Endothelial cell of hepatic sinusoid (primary cell): ENCODE measurements at regions not wholly inside any gene's neighbourhood (a gene's known extent, or its start where the extent isn't known, plus 50 kb on each side); places are given as distances from the start of the nearest gene placed in this dataset.
"Not testable (repeated sequence)": the region's sequence is repeated elsewhere in the genome, so short reads cannot be mapped to it uniquely, and the experiment has no call there.

Source experiments
- in situ Hi-C: cut with HindIII; loops from 2 replicates; pipeline ENCODE4 v1.10.0; 2017; ENCODE audit warnings: low sequenced_read_pairs

GRCh38 chr6:105853979-105854378 lies 232.2 kb upstream of the PRDM1 start:
- in situ Hi-C loops, result not testable (repeated sequence)

GRCh38 chr6:105851606-105852005 lies 234.5 kb upstream of the PRDM1 start:
- in situ Hi-C loops, result no loop called here

DNA sequence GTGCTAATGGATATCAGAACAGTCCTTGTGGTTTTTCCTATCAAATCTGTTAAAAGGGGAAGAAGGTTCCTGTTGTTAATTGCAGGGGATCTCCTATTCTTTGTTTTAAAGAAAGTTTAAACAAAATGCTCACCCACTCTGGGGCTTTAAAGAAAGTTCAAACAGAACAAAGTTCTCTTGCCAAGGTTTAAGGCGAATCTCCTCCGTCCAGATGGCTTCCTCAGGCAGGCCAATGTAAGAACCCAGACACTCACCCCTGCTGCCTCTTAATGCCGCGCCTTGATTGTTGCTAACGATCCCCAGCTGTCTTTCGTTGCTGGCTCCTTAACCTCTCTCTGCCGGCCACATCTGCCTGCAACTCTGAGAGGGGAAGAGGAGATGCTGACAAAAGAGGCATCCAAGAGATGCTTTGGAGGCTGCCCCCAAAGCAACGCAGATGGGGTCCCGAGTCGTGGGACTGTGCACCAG lies 235.0 kb upstream of the PRDM1 start:
- in situ Hi-C loops, result no loop called here

- in situ Hi-C loops, result no loop called here
Observed at GRCh38 chr6:105850261-105851112, 235.6 kb upstream of the PRDM1 start.

- in situ Hi-C loops, result no loop called here
Observed at GRCh38 chr6:105849746-105850145, 236.4 kb upstream of the PRDM1 start.

DNA sequence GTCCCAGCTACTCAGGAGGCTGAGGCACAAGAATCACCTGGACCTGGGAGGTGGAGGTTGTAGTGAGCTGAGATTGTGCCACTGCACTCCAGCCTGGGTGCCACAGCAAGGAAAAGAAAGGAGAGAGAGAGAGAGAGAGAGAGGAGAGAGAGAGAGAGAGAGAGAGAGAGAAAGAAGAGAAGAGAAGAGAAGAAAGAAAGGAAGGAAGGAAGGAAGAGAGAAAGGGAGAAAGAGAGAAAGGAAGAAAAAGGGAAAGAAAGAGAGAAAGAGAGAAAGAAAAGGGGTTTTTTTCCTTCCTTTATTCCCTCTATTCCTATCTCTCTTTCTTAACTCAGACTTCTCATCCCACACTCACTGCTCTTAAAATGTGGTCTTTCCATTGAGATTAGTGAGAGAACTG lies 238.7 kb upstream of the PRDM1 start:
- in situ Hi-C loops, result no loop called here

- in situ Hi-C loops, result no loop called here
Observed at GRCh38 chr6:105844275-105844883, 241.8 kb upstream of the PRDM1 start.

DNA sequence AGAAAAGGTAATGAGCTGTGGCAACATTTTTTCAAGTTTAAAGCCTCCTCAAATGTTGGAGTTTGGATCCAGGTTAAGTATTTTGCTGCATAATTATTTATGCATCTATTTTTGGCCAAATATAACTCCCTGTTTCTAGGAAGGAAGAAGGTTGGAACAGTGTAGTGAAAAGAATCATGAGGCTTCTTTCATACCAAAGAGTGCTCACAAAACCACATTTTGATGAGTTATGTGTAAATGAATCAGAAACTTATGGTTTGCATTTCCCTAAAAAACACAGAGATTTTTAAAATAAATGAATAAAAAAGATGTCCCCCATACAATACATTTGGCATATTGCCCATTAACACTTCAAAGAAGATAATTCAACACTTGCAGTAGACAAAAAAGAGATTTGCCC lies 246.9 kb upstream of the PRDM1 start:
- in situ Hi-C loops, result no loop called here

DNA sequence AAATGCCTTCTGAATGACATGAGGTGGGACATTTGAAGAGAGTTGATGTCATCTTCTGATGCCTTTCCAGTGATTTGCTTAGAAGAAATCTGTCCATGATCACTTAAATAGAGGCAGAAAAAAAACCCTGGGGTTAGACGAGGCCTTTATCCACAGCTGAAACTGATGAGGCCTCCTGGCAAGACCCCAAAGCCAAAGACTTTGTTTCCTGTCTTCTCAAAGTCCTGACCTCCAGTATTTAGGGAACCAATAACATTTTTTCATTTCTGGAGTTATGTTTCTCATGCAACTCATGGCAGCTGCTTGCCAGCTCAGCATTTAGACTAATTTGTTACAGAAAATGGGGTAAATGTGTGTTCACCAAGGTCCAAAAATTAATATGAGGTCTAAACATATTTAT lies 248.0 kb upstream of the PRDM1 start:
- in situ Hi-C loops, result no loop called here

GRCh38 chr6:105836889-105837288 lies 249.2 kb upstream of the PRDM1 start:
- in situ Hi-C loops, result no loop called here

DNA sequence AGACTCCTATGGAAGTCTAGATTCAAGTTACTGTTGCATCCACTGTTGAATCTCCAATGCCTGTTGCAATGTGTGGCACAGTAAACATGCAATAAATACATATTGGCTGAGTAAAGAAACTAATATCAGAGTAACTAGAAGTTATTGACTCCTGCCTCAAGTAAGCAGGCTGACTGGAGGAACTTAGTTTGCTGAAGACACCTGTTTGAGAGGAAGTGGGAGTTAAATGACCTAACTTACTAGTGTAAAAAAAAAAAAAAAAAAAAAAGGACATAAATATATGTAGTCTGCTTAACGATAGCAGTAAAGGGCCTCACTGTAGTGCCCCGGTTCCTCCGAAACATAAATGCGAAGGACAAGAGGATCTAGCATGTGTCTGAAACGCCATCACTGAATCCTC lies 249.8 kb upstream of the PRDM1 start:
- in situ Hi-C loops, result no loop called here

- in situ Hi-C loops, result no loop called here
Observed at GRCh38 chr6:105835373-105835772, 250.8 kb upstream of the PRDM1 start.

DNA sequence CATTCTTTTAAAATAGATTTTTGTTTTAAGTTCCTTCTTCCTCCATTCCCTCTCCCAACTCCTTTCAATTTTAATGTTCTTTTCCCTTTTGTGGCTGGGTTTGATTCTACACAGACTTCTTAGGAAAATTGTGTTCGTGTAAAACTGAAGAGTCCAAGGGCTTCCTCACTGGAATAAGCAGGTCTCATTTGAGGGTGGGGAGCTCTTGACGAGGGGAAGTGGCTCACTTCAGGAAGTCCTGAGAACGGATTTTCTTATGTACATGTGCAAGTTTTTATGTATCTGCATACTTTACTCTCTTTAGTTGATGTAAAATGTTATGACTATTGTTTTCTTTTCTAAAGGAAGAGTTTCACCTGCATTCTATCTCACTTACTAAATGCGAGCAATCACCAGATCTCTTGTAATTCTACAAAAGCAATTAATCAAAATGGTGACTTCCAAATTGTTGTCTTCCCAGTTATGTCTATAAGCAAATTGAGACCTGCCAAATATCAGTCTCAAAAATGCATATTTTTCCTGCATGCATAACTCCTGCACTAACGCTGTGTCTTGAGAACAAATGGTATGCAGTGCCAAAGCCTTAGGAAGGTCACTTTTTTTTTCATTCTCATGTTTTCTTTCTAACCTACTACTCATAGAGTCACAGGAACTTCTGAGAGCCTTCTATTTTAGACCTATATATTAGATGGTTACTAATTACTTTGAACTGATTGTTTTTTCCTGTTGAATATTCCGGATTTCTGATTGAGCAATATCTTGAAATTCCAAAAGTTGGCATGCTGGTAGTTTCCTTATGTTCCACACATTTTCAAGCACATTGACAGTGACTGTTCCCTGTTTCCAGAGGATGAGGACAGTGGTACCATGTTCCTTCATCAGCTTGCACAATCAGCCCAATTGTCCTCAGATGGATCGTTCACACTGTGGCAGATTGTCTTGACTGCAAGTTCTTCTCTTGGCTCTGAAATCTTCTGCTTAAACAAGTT lies 251.9 kb upstream of the PRDM1 start:
- in situ Hi-C loops, result no loop called here

DNA sequence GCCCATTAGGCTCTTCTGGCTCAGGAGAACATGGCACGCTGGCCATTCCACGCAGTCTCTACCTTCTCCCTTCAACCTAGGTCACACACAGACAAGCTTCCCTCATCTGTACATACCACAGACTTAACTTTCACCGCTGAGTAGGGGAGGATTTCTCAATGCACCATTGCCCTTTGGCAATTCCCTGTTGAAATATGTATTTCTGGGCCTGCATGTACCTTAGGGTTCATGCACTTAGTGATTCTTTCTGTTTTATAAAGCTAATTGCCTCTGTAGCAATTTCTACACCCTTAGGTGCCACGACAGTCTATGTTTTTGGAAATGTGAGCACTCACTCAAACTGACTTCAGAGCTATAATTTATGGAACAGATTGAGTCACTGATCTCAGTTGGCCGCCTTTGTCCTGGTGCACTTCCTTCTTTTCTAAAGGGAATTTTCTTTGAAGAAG lies 253.8 kb upstream of the PRDM1 start:
- in situ Hi-C loops, result no loop called here

- in situ Hi-C loops, result no loop called here
Observed at GRCh38 chr6:105831311-105832097, 254.6 kb upstream of the PRDM1 start.

DNA sequence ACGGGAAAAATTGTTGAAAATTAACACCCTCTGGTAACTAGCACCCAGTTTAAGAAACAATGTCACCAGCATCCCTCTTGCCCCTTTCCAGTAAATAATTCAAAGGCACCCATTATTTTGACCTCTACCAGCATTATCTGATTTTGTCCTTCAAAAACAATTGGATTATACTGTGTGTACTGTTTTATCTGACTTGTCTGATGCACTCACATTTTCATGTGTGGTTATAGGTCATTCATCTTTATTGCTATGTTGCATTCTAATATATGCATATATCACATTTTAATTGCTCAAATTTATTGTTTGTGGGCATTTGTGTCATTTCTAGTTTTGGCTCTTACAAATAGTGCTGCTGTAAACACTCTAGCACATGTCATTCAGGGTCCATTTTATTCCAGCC lies 260.9 kb upstream of the PRDM1 start:
- in situ Hi-C loops, result no loop called here

DNA sequence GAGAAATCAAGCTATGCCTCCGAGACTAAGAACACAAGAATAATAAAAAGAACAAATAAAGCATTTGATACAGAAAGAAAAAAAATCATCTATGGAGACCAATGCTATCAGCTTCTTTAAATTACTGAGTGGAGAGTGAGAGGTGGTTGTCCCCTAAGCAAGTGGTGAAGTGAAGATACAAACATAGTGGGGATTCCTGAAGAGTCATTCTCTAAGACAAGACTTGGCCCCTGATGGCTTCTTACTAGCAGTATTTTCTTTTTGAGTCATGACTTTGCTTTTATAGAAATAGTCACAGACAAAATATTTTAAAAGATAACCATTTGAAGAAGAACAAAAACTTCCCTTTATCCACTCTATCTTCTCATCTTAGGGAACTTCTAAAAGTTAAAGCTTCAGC lies 261.4 kb upstream of the PRDM1 start:
- in situ Hi-C loops, result no loop called here

- in situ Hi-C loops, result no loop called here
Observed at GRCh38 chr6:105821777-105822176, 264.4 kb upstream of the PRDM1 start.

DNA sequence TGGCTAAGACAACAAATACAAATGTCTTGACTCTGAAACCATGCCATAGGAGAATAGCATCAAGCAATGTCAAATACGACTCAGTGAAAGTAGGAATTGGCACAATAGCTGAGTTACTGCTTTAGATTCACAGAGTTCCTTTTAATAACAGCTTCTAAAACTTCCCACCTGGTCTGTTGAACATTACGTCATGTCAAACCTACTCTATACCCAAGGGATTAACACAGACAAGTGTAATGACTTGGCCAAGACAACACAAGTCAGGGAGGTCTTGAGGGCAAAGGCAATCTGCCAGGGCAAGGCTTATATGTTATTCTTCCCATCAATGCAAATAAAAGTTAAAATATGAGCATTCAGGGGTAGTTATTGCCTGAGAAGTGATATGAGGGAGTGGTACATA lies 265.1 kb upstream of the PRDM1 start:
- in situ Hi-C loops, result no loop called here

GRCh38 chr6:105819745-105820144 lies 266.4 kb upstream of the PRDM1 start:
- in situ Hi-C loops, result no loop called here
